Skin epidermis (tissue), 12 donors: ENCODE measurements at regions not wholly inside any gene's neighbourhood (a gene's known extent, or its start where the extent isn't known, plus 50 kb on each side); places are given as distances from the start of the nearest gene placed in this dataset.

Source experiments
- H3K27ac ChIP-seq, 21 experiments: fragments of 200-600 bp; sonication (generic) in 11 of 21; one replicate each; pipeline ENCODE4 v1.5.0; 2020; ENCODE audit warnings: mild to moderate bottlenecking in 3 of 21, inconsistent platforms in 2 of 21, moderate library complexity in 2 of 21
- H3K4me3 ChIP-seq, 7 experiments: fragments of 200-600 bp; sonication (generic) in 2 of 7; one replicate each; pipeline ENCODE4 v1.5.0; 2020; ENCODE audit warnings: inconsistent platforms in 2 of 7, mild to moderate bottlenecking in 2 of 7, moderate library complexity in 1 of 7

DNA sequence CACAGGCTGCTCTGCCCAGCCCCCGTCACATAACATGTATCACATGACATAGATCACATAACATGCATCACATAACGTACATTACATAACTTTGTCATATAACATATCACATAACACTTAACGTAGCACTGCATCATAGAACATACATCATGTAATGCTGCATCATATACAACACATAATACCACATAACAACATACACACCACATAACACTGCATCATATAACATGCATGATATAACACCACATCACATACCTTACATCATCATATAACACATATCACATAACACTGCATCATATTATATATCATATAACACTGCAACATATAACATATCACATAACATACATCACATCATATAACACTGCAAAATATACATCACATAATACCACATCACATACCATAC is 83.8 kb downstream of the AXIN2 start:
- H3K4me3 ChIP-seq: no peak overlapping the region

DNA sequence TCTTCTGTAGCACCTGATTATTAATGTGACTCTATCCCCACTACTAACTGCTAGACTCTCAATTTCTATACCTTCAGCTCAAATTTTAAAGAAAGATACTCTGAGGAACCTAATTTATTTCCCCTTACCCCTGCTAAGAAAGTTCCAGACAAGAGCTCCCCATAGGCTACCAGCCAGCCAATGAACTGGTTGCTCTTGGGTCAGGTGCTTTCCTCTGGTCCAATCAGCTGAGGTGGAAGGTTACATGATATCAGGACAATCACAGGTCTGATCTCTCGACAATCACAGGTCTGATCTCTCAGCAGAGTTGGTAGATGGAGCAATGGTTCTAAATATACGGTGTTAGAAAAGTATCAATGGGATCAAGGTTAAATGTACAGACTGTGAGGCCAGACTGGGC is 86.8 kb downstream of the AXIN2 start:
- no peak overlapping the region for H3K4me3 ChIP-seq
- H3K27ac ChIP-seq: no peak overlapping the region

More for the DNA sequence above, 83.8 kb downstream of the AXIN2 start:
- H3K27ac ChIP-seq: no peak overlapping the region

DNA sequence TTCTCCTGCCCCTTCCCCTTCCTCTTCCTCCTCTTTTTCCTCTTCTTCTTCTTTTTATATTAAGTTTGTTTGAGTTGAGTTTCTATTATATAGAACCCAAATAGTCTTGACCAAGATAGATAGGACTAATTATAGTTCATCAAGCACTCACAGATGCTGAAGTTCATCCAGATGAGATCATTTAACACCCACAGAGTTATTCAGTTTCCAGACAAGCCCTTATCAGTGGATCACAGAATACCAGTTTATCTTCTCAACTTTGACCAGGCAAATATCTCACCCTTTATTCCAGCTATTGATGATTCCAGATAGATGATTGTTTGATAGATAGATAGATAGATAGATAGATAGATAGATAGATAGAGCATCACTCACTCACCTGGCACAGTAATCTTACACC is 87.5 kb downstream of the AXIN2 start:
- Histone ChIP-seq H3K4me3 (no peak overlapping the region), H3K27ac (no peak overlapping the region)

DNA sequence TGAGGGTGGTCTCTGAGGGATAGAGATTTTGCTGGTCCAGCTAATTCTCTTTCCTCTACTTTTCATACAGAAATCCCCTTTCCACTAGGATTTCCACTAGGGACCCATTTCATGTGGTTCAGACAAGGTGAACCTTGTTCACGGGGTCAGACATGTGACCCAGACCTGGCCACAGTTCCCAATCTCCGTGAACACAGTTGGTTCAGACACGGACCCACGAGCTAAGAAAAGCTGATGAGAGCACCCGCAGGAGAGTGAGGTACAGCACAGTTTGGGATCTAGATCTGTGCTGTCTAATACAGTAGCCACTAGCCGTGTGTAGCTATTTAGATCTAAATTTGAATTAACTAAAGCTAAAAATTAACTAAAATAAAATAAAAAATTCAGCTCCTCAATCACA is 88.1 kb downstream of the AXIN2 start:
- Histone ChIP-seq H3K4me3 (no peak overlapping the region), H3K27ac (peak overlapping the region in 2 of 21 experiments; percentile 4 to 30)

DNA sequence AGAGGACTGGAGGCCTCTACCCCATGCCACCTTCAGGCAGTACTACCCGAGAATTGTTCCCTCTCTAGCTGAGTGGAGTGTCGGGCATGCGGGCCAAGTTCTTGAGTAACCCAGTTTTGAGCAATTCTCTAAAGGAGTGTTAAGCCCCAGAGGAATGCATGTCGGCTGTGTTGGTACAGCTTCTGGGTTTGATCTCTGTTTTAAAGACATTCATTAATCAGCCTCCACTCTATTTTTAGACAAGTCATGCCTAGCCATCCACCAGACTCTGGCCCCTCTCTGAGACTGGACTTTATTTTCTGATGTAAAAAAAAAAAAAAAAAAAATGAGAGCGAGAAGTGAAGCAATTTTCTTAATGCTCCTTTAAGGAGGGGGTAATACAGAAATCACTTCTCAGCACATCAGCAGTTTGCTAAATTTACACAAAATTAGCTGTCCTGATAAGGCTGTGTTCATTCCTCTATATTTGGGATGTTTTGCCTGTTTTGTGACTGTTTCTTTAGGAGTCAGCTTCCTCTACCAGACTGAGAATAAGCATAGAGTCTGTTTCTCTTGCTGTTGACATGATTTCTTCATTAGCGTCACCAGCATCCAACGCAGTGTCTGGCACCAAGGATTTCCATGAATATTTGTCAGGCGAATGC is 88.7 kb downstream of the AXIN2 start:
- Histone ChIP-seq H3K4me3 (no peak overlapping the region), H3K27ac (peak overlapping the region in 2 of 21 experiments; percentile 4 to 30)

DNA sequence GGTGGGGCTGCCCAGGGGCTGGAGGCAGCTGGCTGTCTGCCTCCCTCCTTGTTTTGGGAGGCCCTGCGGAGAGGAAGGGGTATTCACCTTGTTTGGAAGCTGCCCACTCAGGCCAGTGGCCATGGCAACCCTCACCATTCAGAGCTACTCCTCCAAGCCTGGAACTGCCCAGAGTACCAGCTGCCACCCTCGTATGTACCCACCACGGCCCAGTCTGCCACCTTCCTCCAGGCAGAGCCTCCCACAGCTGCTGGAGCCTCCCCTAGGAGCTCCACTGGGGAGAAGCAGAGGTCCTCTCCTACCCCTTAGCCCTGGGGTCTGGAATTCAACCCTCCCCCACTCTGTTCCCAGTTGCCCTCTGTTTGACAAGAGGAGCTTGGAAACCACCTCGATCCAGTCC is 90.7 kb downstream of the AXIN2 start:
- Histone ChIP-seq H3K4me3 (no peak overlapping the region), H3K27ac (no peak overlapping the region)

DNA sequence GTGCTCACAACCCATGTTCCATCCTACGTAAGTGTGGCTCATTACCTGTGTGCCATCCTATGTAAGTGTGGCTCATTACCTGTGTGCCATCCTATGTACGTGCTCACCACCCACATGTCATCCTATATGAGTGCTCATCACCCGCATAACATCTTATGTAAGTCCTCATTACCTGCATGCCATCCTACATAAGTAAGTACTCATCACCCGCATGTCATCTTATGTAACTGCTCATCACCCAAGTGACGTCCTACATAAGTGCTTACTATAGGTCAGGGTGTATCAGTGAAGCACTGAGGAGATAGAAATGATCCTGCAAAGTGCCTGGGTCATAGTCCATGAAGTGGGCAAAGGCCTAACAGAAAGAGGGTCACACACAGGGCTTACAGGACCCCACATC is 93.1 kb downstream of the AXIN2 start:
- H3K27ac ChIP-seq: no peak overlapping the region
- no peak overlapping the region for H3K4me3 ChIP-seq

DNA sequence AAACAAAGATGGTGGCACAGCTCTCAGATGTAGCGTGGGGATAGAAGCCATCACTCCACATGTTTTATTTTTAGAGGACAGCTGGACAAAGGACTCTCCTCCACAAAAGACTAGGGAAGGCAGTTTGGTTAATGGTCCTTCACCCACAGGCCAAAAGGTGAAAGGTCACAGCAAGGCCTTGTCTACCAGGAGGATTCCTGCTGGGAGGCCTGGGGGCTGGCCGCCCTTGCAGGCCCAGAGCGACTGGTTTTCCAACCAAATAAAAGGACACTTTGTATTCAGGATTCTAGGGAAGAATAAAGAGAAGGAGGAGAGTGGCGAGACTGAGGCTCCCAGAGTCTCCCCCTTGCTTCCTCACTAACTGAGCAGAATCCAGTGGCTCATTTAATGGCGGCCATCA is 94.3 kb downstream of the AXIN2 start:
- Histone ChIP-seq H3K4me3 (no peak overlapping the region), H3K27ac (no peak overlapping the region)

DNA sequence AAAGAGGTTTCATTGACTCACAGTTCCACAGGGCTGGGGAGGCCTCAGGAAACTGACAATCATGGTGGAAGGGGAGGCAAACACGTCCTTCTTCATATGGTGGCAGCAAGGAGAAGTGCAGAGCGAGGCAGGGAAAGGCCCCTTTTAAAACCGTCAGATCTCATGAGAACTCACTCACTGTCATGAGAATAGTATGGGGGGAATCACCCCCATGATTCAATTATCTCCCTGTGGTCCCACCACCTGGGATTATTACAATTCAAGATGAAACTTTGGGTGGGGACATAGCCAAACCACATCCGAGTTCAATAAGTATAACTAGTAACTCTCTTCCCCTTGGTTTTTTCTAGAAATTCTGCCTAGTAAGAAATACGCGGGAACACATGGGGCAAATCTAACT is 94.9 kb downstream of the AXIN2 start:
- Histone ChIP-seq H3K27ac (no peak overlapping the region), H3K4me3 (no peak overlapping the region)

DNA sequence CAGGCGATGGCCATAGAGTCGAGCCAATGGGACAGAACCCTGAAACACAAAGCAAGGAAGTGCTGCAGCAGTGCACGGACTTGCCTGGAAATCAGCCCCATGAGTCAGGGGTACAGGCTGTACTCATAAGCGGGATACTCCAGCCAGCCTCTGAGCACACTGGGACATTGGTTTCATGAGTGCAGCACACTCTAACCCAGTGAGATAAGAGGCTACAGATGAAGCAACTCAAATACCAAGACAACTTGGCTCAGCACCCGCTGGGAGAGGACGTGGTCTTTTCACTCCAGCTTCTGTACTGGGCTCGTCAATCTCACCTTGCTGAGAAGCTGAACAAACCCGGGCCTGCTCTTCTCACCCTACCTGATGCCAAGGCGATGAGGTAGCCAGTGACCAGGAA is 98.2 kb downstream of the AXIN2 start:
- peak overlapping the region in 1 of 21 experiments; percentile 1 for H3K27ac ChIP-seq
- no peak overlapping the region for H3K4me3 ChIP-seq

DNA sequence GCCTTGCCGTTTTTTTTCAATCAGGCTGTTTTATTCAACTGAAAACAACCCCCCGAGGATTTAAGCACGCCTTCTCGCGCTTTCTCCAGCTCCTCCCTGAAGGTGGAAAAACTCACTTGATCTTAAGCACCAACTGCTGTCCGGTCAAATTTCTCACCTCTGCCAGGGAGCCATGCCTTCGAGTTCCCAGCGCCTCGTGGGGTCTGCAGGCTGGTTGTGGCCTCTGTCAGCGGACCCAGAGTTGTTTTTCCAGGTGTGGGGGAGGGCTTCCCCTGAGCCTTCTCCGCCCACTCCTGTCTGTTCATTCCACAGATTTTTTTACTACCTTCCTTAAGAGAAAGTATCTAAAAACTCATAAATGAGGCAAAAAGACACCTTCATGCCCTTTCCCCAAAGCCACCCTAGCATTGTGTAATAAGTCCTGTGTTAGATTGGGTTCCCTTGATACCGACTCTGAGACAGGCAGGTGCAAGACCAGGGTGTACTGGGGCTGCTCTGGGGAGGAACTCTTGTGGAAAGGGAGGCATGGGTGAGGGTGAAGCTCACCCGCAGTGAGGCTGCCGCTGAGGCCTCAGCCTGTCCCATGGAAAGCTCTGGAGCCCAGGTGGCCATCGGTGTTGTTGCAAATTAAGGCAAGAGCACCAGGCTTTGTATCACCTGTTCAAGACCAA is 101.6 kb downstream of the AXIN2 start:
- Histone ChIP-seq H3K4me3 (no peak overlapping the region), H3K27ac (no peak overlapping the region)

DNA sequence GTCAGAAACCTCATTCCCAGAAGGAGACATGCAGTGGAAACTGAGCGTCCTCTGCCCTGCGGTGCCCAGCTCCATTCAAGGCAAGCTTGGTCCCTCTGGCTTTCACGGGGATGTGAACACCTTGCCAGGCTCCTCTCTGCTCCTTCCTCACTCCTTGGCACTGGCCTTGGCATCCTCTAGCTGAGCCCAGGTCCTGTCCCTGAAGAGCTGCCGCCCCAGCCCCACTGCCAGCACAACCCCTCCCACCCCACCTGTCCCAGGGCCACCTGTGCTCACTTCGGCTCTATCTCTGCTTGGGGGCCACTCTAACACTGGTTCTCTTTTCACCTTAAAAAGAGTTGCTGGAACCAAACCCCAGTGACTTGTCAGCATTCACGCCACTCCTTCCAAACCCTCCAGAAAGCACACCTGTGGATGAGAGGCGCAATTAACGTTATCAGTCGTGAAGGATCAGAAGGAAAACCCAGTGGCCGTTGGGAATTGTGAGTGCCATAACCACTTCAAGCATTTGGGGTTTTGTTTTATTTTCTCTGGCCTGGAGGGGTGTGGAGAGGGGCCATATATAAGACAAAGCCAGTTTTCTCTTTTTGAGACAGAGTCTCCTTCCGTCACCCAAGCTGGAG is 103.7 kb downstream of the AXIN2 start:
- no peak overlapping the region for H3K4me3 ChIP-seq
- no peak overlapping the region for H3K27ac ChIP-seq

DNA sequence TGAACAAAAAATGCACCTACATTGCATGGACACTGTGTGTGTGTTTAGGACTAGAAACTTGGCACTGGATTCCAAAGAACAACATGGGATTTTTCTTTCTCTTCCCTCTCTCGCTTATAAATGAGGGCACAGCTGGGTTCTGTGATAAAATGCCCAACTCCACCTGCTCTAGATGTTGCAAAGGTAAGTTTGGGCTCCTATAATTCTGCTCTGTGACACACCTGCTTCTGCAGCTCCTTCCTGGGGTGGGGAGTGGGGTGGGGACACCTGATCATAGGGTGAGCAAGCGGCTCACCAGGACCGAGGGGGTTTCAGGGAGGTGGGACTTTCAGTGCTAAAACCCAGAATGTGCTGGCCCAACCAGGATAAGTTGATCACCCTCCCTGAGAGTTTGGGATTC is 104.3 kb downstream of the AXIN2 start:
- Histone ChIP-seq H3K27ac (no peak overlapping the region), H3K4me3 (no peak overlapping the region)

DNA sequence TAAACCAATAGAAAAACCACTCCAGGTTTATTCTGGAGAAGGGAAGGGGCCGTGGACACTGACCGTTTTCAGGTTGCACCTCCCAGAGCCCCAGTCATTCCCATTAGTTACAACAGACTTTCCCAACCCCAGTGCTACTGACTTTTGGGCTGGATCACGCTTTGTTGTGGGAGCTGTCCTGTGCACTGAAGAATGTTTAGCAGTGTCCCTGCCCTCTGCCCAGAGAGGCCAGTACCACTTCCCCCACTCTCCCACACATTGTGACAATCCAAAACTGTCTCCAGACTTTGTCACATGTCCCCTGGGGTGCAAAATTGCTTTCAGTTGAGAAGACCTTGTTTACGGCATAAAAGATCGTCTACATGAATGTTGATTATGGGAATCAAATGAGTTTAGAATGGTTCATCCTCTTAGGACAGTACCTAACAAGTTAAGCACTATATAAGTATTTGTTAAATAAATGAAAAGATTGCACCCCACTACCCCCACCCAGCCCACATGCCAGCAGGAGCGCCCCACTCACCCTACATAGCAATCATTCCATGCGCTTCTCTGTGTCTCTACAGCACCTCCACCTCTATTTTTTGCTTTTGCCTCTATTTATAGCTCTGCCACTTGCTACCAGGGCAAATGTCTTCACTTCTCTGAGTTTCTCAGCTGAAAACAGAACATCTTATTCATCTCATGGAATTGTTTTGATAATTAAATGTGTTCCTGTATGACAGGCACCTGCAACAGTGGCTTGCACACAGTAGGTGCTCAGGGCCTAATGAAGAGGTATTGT is 104.9 kb downstream of the AXIN2 start:
- H3K27ac ChIP-seq: no peak overlapping the region
- H3K4me3 ChIP-seq: no peak overlapping the region

DNA sequence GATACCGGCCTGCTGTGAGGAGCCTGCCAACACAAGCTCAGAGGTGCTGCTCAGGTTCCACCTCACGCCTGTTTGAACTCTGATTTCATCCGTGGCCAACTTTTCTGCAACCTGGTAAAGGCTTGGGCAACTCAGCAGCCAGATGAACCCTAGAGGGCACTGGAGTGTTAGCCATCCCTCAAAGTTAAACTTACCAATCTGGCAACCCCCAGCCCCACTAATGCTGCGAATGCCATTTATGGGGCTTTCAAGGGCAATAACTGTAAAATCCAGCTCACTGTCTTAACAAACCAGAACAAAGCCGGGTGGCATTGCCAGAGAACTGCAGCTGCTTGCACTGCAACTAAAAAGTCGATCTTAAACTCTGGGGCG is 105.5 kb downstream of the AXIN2 start:
- no peak overlapping the region for H3K4me3 ChIP-seq
- no peak overlapping the region for H3K27ac ChIP-seq

DNA sequence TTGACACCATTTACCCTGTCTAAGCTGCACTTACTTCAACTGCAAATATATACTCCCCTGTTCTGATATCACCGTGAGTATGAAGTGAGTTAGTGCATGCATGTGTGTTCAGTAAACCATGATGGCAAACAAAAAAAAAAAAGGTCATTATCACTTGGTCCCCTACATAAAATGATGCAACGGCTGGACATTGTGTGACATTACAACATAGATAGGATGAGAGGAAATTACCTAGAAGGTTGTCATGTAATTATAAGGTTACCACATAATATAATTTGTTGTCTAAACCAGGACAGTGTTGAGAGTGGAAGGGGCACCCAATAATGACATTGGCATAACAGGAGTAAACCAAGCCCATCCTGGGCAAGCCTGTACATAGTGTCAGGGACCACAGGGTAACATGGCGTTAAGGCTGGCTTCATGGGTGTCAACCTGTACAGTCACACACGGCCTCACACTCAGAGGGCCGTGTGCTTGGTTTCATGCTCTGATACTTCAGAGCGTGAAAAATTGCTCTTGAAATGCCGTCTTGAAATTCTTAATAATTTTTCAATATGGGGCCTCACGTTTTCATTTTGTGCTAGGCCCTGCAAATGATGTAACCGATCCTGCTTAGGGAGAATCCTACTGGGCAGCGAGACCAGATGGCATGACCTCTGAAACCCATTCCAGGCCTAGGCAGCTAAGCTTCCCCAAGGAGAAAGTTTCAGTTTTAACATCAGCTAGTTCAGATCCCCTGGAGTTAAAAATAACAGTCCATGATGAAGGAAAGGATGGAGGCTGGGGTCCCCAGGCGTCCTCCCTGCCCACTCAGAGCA is 106.1 kb downstream of the AXIN2 start:
- H3K27ac ChIP-seq: no peak overlapping the region
- H3K4me3 ChIP-seq: no peak overlapping the region

DNA sequence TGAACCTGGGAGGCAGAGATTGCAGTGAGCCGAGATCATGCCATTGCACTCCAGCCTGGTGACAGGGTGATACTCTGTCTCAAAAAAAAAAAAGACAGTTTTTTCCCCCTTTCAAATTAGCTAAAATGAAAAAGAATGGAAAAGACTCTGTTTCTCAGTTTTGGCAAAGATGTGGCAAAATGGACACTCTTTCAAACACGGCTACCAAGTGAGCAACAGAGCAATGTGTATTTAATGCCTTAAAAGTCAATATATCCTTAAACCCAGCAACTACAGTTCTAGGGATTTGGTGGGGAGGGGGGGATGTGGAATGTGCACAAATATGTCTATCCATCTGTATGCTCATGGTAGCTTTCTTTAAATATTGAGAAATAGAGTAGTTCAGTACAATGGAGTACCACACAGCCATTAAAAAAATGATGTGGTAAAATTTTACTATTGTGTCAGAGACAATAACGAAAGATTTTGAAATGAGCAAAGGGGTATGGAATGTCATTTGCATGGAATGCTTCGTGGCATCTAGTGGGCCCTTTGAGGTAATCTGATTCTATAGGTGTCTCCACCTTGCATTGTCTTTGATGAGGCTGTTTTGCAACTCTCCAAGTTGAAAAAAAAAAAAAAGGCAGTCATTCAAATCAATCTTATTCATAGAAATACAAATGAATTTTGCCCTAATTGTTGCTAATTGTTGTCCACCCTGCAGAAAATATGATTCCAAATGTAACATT is 108.1 kb downstream of the AXIN2 start:
- no peak overlapping the region for H3K27ac ChIP-seq
- H3K4me3 ChIP-seq: no peak overlapping the region

DNA sequence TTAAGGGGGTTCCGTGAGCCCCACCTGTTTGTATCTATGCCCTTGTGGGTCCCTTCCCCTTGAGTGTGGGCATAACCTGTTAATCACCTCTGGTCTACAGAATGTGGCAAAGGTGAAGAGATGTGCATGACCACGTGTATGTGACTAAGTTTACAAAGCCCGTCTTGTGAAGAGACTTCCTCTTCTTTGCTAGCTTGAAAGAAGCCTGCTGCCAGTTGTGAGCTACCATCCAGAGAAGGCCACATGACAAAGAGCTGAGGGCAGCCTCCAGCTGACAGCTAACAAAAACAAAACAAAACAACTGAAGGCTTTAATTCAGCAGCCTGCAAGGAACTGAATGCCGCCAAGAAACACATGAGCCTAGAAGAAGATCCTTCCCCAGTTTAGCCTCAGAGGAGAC is 112.0 kb downstream of the AXIN2 start:
- no peak overlapping the region for H3K27ac ChIP-seq
- no peak overlapping the region for H3K4me3 ChIP-seq

DNA sequence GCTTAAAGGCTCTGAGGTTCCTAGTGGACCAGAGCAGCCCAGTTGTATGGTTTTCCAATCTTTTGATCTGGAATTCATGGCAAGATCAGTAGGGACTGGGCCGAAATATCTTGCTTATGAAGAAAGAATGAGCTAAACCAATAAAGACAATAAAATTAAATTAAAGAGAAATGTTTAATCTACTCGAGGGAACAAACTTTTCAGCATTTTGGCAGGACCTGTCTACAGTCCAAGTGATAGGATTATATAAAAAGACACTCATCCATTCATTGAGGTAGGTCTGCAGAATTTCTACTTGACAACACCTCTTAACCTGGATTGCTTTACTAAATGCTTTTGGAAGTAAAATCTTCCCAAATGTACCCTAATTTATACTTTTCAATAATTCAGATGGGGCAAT is 113.6 kb downstream of the AXIN2 start:
- H3K27ac ChIP-seq: no peak overlapping the region
- H3K4me3 ChIP-seq: no peak overlapping the region
